ENCODE measurements at regions not wholly inside any gene's neighbourhood (a gene's known extent, or its start where the extent isn't known, plus 50 kb on each side); places are given as distances from the start of the nearest gene placed in this dataset.

- Histone ChIP-seq H3K27ac (ENCODE audit: low read length) (no peak overlapping the region), H3K9me3 (ENCODE audit: control insufficient read depth, insufficient read depth, low read depth, low read length) (no peaks in the 10 kb centered on the region), H3K4me1 (ENCODE audit: control insufficient read depth, insufficient read depth, low read length) (no peaks in the 10 kb centered on the region), H3K4me3 (ENCODE audit: low read depth in 2 of 2, low read length in 2 of 2) (no peak overlapping the region), H3K27me3 (ENCODE audit: control insufficient read depth, insufficient read depth, low read length) (0 out of 2 replicates have a peak, but pooled peaks cover 3% of the 10 kb centered on the region), H3K36me3 (ENCODE audit: control insufficient read depth, insufficient read depth, low read length) (no peaks in the 10 kb centered on the region)
- intact Hi-C loops (cut with micrococcal nuclease; ENCODE audit: unreplicated experiment): no loop called here
- no TSS peak for BruUV-seq (replicated peaks)
- no peak for TF ChIP-seq TCF7L2 (IDR thresholded peaks at IDR 0.05; ENCODE audit: low read depth, low read length)
- TF ChIP-seq SIN3A (IDR thresholded peaks at IDR 0.05; ENCODE audit: borderline replicate concordance, insufficient read depth, low read depth, low read length): no peak
- no peak for TF ChIP-seq REST (IDR thresholded peaks at IDR 0.05; ENCODE audit: insufficient read depth in 1 of 2, low read depth in 2 of 2, low read length in 1 of 2)
- TF ChIP-seq POLR2AphosphoS5 (IDR thresholded peaks at IDR 0.05; ENCODE audit: low read depth, low read length): no peak
- TF ChIP-seq CTCF (IDR thresholded peaks at IDR 0.05): no peak
- DNase-seq (ENCODE audit: low read depth, low spot score): no peak
- no peak for ATAC-seq
- ChIA-PET POLR2A (no interaction called here), CTCF (no interaction called here)
- in situ Hi-C loops (cut with HindIII; ENCODE audit: low pct_unique_long_range_greater_than_20kb, low sequenced_read_pairs): no loop called here
Measured at GRCh38 chr5:82332064-82332855, 54.1 kb upstream of the RPS23 start.

- intact Hi-C loops (cut with micrococcal nuclease; ENCODE audit: unreplicated experiment): no loop called here
- no peaks in the 10 kb centered on the region for H3K36me3 ChIP-seq (ENCODE audit: control insufficient read depth, insufficient read depth, low read length)
- no peak for ATAC-seq
- H3K27me3 ChIP-seq (ENCODE audit: control insufficient read depth, insufficient read depth, low read length): 0 out of 2 replicates have a peak, but pooled peaks cover 3% of the 10 kb centered on the region
- no peak overlapping the region for H3K4me3 ChIP-seq (ENCODE audit: low read depth in 2 of 2, low read length in 2 of 2)
- DNase-seq (ENCODE audit: low read depth, low spot score): no peak
- TF ChIP-seq POLR2AphosphoS5 (IDR thresholded peaks at IDR 0.05; ENCODE audit: low read depth, low read length): no peak
- TF ChIP-seq REST (IDR thresholded peaks at IDR 0.05; ENCODE audit: insufficient read depth in 1 of 2, low read depth in 2 of 2, low read length in 1 of 2): no peak
- no peak for TF ChIP-seq TCF7L2 (IDR thresholded peaks at IDR 0.05; ENCODE audit: low read depth, low read length)
- no peak for TF ChIP-seq CTCF (IDR thresholded peaks at IDR 0.05)
- TF ChIP-seq SIN3A (IDR thresholded peaks at IDR 0.05; ENCODE audit: borderline replicate concordance, insufficient read depth, low read depth, low read length): no peak
- no TSS peak for BruUV-seq (replicated peaks)
- no peaks in the 10 kb centered on the region for H3K9me3 ChIP-seq (ENCODE audit: control insufficient read depth, insufficient read depth, low read depth, low read length)
- in situ Hi-C loops (cut with HindIII; ENCODE audit: low pct_unique_long_range_greater_than_20kb, low sequenced_read_pairs): no loop called here
- no peaks in the 10 kb centered on the region for H3K4me1 ChIP-seq (ENCODE audit: control insufficient read depth, insufficient read depth, low read length)
- POLR2A ChIA-PET: no interaction called here
- H3K27ac ChIP-seq (ENCODE audit: low read length): no peak overlapping the region
- CTCF ChIA-PET: no interaction called here
Measured at GRCh38 chr5:82331557-82331956, 53.4 kb upstream of the RPS23 start.
